Mesothelial cell of epicardium (in vitro differentiated cells): ENCODE measurements at regions not wholly inside any gene's neighbourhood (a gene's known extent, or its start where the extent isn't known, plus 50 kb on each side); places are given as distances from the start of the nearest gene placed in this dataset.

Experiments
- DNase-seq, 2 experiments: peaks; one replicate each; pipeline ENCODE4 v3.0.0; 2021; ENCODE audit warnings: low spot score in 2 of 2; ENCODE audit not compliant: unreplicated experiment in 2 of 2
- H3K27ac Mint-ChIP-seq: 2 replicates; pipeline ENCODE4 v1.8.0; 2021; ENCODE audit warnings: mixed read lengths
- H3K27me3 Mint-ChIP-seq: 2 replicates; pipeline ENCODE4 v1.8.0; 2021; ENCODE audit warnings: low read depth, mixed read lengths
- H3K36me3 Mint-ChIP-seq: 2 replicates; pipeline ENCODE4 v1.8.0; 2021; ENCODE audit warnings: mixed read lengths
- H3K4me1 Mint-ChIP-seq: 2 replicates; pipeline ENCODE4 v1.8.0; 2021; ENCODE audit warnings: mixed read lengths
- H3K4me3 Mint-ChIP-seq: 2 replicates; pipeline ENCODE4 v1.8.0; 2021; ENCODE audit warnings: mild to moderate bottlenecking, moderate library complexity, mixed read lengths
- H3K9me3 Mint-ChIP-seq: 2 replicates; pipeline ENCODE4 v1.8.0; 2021; ENCODE audit warnings: mixed read lengths
- TF ChIP-seq, protein P1 (sequence below): fragments of 200-600 bp; sonication (generic); IDR thresholded peaks from one replicate; pipeline ENCODE4 v1.5.0; 2021; ENCODE audit warnings: antibody characterized with exemption; ENCODE audit not compliant: unreplicated experiment

DNA sequence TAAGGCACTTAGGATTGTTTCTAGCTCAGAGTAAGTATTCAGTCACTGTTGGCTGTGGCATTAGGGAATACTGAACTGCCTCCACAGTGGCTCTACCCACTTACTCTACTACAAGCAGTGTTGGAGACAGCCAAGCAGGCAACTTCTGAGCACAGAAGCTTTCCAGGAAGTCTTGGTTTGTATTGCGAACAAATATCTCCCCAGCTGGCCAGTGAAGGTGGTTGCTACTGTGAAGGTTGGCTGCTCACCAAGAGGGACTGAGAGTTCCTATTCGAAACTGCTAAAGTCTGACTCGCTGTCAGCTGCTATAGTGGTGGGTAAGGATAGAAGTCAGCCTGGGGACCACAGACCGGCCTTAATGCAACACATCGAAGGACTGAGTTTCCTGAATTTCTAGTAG is 319.1 kb downstream of the KIF4B start:
- H3K4me3 Mint-ChIP-seq: no peak overlapping the region
- DNase-seq: no peak
- H3K4me1 Mint-ChIP-seq: no peaks in the 10 kb centered on the region
- H3K27me3 Mint-ChIP-seq: no peaks in the 10 kb centered on the region
- peaks cover 11% of the 10 kb centered on the region for H3K9me3 Mint-ChIP-seq
- H3K36me3 Mint-ChIP-seq: no peaks in the 10 kb centered on the region
- TF ChIP-seq, protein P1, sequence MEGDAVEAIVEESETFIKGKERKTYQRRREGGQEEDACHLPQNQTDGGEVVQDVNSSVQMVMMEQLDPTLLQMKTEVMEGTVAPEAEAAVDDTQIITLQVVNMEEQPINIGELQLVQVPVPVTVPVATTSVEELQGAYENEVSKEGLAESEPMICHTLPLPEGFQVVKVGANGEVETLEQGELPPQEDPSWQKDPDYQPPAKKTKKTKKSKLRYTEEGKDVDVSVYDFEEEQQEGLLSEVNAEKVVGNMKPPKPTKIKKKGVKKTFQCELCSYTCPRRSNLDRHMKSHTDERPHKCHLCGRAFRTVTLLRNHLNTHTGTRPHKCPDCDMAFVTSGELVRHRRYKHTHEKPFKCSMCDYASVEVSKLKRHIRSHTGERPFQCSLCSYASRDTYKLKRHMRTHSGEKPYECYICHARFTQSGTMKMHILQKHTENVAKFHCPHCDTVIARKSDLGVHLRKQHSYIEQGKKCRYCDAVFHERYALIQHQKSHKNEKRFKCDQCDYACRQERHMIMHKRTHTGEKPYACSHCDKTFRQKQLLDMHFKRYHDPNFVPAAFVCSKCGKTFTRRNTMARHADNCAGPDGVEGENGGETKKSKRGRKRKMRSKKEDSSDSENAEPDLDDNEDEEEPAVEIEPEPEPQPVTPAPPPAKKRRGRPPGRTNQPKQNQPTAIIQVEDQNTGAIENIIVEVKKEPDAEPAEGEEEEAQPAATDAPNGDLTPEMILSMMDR: no peak
- no peak overlapping the region for H3K27ac Mint-ChIP-seq

DNA sequence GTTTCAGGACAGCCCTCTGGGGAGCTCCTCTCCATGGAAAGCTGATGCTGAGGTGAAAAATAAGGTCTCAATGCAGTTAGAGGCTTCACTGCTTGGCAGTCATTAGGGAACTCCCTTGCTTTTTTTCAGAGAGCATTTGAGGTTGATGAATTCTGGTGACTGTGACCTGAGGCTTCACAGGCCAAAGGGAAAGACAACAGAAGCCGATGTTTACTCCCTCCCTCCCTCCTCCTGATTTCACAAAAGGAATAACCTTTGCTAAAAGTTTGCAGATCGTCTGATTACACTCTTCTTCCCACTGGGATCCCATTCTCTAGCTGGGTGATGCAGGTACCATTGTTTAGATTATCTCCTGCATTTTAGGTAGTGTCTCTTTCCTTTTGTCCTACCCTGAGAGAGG is 329.4 kb downstream of the KIF4B start:
- Mint-ChIP-seq H3K36me3 (no peaks in the 10 kb centered on the region), H3K27me3 (peaks cover under 1% of the 10 kb centered on the region), H3K9me3 (peaks cover 8% of the 10 kb centered on the region), H3K27ac (no peak overlapping the region), H3K4me3 (no peak overlapping the region), H3K4me1 (no peaks in the 10 kb centered on the region)
- TF ChIP-seq, protein P1: no peak
- DNase-seq: no peak

DNA sequence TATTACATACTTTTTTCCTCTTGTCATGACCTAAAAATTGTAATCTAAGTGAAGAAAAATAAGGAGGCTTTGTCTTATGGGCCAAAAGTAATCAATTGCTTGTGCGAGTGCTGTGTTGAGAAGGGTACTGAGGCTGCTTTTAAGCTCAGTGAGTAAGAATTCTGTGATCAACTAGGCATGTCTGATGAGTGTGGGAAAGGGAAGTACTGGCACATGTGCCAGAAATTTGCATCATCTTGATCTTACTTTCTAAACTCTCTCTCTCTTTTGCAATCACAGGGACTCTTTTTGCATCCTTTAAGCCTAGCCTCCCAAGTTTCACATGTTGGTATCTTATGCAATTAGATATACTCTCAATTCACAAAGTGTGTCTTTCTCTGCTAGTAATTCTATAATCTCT is 329.9 kb downstream of the KIF4B start:
- Mint-ChIP-seq H3K9me3 (peaks cover 12% of the 10 kb centered on the region), H3K4me3 (no peak overlapping the region), H3K36me3 (no peaks in the 10 kb centered on the region), H3K27me3 (no peaks in the 10 kb centered on the region), H3K27ac (no peak overlapping the region), H3K4me1 (no peaks in the 10 kb centered on the region)
- DNase-seq: no peak
- TF ChIP-seq, protein P1: no peak

DNA sequence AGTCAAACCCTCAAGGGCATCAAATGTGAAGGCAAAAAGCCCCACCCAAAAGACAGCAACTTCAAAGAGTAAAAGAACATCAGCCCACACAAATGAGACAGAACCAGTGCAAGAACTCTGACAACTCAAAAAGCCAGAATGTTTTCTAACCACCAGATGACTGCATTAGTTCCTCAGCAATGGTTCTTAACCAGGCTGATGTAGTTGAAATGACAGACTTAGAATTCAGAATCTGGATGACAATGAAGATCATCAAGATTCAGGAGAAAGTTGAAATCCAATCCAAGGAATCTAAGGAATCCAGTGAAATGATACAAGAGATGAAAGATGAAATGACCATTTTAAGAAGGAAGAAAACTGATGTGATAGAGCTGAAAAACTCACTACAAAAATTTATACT is 339.7 kb downstream of the KIF4B start:
- Mint-ChIP-seq H3K27ac (no peak overlapping the region), H3K4me3 (no peak overlapping the region), H3K36me3 (peaks cover 1% of the 10 kb centered on the region), H3K9me3 (peaks cover 72% of the 10 kb centered on the region), H3K4me1 (no peaks in the 10 kb centered on the region), H3K27me3 (no peaks in the 10 kb centered on the region)
- no peak for DNase-seq
- TF ChIP-seq, protein P1: no peak

DNA sequence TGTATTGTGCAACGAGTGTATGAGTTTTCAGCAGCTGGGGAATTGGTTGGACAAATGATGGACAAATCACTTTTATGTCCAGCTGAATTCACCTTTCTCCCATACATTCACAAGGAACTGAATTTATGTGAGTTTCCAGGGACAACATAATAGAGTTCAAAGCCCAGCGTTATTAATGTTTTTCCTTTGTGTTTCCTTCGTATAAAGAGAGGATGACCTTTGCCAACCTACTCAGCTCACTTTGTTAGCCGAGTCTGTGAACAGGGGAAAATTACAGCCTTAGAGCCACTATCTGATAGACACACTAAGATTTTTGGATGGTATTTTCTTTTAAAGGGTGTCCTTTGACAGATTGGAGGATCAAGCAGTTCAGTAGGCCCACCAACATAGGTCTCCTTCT is 352.5 kb downstream of the KIF4B start:
- TF ChIP-seq, protein P1: no peak
- DNase-seq: no peak
- Mint-ChIP-seq H3K4me3 (no peak overlapping the region), H3K9me3 (peaks cover 5% of the 10 kb centered on the region), H3K27me3 (no peaks in the 10 kb centered on the region), H3K27ac (no peak overlapping the region), H3K4me1 (no peaks in the 10 kb centered on the region), H3K36me3 (no peaks in the 10 kb centered on the region)

DNA sequence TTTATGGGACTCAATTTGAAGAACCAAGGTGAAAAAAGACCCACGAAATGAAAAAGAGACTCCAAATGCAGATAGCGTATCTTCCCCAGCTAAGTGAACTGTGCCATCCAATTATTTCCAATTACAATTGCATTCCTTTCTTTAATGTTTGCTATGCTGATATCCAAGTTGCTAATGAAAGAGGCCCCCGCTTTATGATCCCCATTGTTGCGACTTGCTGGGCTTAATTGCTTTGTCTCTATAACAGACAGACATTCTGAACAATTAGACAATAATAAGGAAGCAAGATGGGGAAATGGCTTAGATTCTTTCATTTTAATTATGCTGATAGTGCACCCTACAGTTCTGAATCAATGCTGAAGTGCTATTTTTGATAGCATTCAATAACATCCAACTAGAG is 354.3 kb downstream of the KIF4B start:
- H3K4me3 Mint-ChIP-seq: no peak overlapping the region
- H3K4me1 Mint-ChIP-seq: no peaks in the 10 kb centered on the region
- no peaks in the 10 kb centered on the region for H3K27me3 Mint-ChIP-seq
- no peaks in the 10 kb centered on the region for H3K36me3 Mint-ChIP-seq
- no peak for DNase-seq
- H3K27ac Mint-ChIP-seq: no peak overlapping the region
- TF ChIP-seq, protein P1: no peak
- peaks cover 13% of the 10 kb centered on the region for H3K9me3 Mint-ChIP-seq
